HG02943 (cell line): ENCODE measurements at regions not wholly inside any gene's neighbourhood (a gene's known extent, or its start where the extent isn't known, plus 50 kb on each side); places are given as distances from the start of the nearest gene placed in this dataset.

Experiments used
- ATAC-seq: cut with Tn5 transposase; IDR thresholded peaks from one replicate; pipeline ENCODE4 v1.9.1; 2021; ENCODE audit warnings: mild to moderate bottlenecking, low read depth, moderate library complexity; ENCODE audit not compliant: unreplicated experiment

- ATAC-seq, result no peak
Observed at GRCh38 chr5:67268231-67269021, 71.8 kb upstream of the CD180 start.

GRCh38 chr5:67267512-67268216, 71.1 kb upstream of the CD180 start:
- no peak for ATAC-seq

GRCh38 chr5:67266654-67267350, 70.2 kb upstream of the CD180 start:
- no peak for ATAC-seq

GRCh38 chr5:67265951-67266350, 69.4 kb upstream of the CD180 start:
- ATAC-seq, result no peak

GRCh38 chr5:67263656-67264408, 67.2 kb upstream of the CD180 start:
- no peak for ATAC-seq

GRCh38 chr5:67262956-67263355, 66.4 kb upstream of the CD180 start:
- no peak for ATAC-seq

- no peak for ATAC-seq
Observed at GRCh38 chr5:67262206-67262605, 65.6 kb upstream of the CD180 start.

- no peak for ATAC-seq
Observed at GRCh38 chr5:67259548-67260215, 63.1 kb upstream of the CD180 start.

GRCh38 chr5:67257500-67257899, 60.9 kb upstream of the CD180 start:
- ATAC-seq, result no peak

- ATAC-seq, result no peak
Observed at GRCh38 chr5:67257077-67257476, 60.5 kb upstream of the CD180 start.

GRCh38 chr5:67255881-67256280, 59.3 kb upstream of the CD180 start:
- no peak for ATAC-seq

GRCh38 chr5:67253911-67254310, 57.3 kb upstream of the CD180 start:
- no peak for ATAC-seq

- no peak for ATAC-seq
Observed at GRCh38 chr5:67249590-67249895, 52.9 kb upstream of the CD180 start.

- no peak for ATAC-seq
Observed at GRCh38 chr5:67248703-67249589, 52.3 kb upstream of the CD180 start.

GRCh38 chr5:67246546-67247268, 50.1 kb upstream of the CD180 start:
- no peak for ATAC-seq
